OCI-M1 (cell line): ENCODE measurements at regions not wholly inside any gene's neighbourhood (a gene's known extent, or its start where the extent isn't known, plus 50 kb on each side); places are given as distances from the start of the nearest gene placed in this dataset.
"Not testable (repeated sequence)": the region's sequence is repeated elsewhere in the genome, so short reads cannot be mapped to it uniquely, and the experiment has no call there.

Experiments
- DNase-seq: peaks from one replicate; lab custom pipeline; 2025; lab: John Stamatoyannopoulos, UW

DNA sequence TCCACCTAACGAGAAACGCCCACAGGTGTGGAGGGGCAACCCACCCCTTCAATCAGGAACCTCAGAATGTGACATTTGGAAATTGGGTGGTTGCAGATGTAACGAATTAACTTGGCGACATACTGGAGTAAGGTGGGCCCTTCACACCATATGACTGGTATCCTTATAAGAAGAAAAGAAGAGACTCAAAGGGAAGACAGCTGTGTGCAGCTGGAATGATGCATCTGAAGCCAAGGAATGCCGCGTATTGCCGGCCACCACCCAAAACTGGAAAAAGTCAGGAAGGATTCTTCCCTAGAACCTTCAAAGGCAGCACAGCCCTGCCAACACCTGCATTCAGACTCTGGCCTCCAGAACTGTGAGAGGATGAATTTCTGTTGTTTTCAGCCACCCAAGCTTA, 270.0 kb upstream of the FRG2C start:
- DNase-seq = not testable (repeated sequence)

DNA sequence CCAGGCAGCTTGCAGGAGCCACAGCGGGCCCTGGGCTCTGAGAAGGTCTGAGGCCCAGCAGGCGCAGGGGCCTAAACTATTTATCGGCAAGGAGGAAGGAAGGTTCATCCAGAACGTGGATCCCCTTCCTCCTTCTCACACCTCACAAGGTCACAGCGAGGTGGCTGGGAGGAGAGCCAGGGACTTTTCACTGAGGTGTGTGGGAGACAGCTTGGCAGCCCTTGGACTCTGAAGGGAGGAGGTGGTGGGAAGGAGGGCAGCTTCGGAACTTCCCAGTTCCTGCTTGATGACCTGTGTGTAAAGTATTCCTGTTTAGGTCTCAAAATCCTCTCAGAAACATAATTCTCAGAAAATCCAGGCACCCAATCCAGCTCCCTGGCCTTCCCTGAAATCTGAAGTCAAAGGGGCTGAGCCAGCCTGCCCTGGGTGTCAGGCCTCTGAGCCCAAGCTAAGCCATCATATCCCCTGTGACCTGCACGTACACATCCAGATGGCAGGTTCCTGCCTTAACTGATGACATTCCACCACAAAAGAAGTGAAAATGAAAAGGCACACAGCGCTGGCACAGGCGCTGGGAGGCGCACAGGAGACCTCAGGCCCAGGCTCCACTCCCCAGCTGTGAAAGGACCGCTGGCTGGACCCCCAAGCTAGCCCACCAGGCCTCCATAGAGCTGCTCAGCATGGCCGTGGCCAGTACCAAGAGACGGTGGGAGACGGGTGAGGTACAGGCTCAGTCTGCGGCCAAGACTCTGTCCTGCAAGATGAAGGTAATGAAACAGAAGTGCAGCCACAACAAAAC, 269.4 kb upstream of the FRG2C start:
- not testable (repeated sequence) for DNase-seq

DNA sequence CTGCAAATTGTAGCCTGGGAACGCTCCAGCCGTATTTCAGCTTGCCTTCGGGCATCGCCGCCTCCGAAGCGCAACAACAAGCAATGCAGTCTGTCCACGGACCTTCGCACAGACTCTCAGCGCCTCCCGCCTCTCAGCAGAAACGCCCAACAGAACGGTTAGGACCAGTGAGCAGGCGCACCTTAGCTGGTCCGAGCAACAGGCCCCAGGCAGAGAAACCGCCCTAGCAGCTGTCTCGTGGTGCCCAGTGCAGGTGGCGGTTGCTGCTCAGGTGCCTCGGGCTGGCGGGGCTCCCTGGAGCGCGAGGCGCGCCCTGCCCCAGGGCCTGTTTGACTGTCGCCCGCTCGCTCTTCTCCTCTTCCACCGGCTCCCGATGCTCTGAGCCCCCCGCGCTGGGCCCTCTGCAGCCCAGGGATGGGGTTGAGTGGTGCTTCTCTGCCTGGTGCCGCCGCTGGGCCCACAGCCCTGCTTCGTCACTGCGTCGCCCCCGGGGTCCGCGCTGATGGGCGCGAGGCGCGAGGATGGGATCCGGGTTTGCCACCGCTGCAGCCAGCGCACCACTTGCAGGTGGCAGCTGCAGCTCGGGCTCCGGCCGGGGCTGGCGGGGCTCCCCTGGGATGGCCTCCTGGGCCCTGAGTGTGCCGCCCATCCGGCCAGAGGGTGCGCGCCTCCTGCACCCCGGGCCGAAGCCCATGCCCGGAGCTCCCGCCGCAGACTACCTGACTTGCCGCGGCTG, 268.4 kb upstream of the FRG2C start:
- DNase-seq = no peak

DNA sequence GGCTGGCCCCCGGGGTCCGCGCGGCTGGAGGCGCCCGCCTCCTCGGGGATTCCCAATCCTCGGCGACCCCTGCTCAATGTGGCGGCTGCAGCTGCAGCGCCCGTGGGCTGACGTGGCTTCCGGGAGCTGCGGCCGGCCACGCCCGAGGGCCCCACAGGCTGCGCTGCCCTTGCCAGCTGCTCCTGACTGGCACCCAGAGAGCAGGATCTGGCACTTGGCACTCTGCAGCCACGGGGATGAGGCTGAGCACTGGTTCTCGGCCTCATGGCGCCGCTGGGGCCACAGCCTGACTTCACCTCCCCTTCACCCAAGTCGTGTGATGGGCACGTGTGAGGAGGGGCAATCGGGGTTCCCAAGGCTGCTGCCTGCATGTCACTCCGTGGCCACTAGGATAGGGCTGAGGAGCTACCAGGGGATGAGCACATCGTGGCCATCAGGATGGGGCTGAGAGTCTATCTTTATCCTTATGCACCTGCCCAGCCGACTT, 267.8 kb upstream of the FRG2C start:
- DNase-seq = no peak

DNA sequence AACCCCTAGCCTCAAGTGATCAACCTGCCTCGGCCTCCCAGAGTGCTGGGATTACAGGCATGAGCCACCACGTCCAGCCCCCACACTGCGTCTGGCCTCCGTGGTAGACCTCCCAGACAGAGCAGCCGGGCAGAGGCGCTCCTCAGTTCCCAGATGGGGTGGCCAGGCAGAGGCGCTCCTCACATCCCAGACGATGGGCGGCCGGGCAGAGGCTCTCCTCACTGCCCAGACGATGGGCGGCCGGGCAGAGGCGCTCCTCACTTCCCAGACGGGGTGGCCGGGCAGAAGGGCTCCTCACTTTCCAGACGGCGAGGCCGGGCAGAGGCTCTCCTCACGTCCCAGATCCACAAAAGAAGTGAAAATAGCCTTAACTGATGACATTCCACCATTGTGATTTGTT, 266.6 kb upstream of the FRG2C start:
- not testable (repeated sequence) for DNase-seq

DNA sequence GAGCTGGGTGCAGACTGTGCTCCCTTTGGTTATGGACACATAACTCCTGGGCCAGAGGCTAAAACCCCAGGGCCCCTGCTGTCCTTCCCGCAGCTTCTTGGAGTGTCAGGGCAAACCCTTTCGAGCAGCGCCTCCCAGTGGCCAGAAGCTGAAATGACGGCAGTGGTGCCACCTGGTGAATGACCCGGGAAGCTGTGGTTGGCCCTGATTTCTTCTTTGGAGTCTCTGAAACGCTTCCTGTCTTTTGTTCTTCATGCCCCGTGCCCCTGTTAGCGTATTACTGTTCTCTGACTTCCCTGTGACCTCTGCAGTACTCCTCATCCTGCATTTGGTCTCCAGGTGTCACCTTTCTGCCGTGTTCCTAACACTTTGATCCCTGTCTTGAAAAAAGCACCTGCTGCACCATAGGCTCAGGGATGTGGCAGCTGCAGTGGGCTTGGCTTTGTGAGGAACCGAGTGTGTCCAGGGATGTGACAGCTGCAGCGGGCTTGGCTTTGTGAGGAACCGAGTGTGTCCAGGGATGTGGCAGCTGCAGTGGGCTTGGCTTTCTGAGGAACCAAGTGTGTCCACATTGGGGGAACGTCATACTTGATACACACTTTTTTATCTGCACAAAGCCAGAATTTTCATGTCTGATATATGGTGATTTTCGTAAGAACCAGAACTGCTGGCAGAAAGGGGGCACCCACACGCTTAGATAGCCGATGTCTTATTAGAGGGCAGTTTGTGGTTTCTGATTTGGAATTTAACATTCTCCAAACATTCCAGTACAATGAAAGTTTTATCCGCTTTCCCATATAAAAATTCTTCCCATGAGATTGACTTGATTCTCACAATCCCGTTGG, 241.8 kb upstream of the FRG2C start:
- peak; percentile 57 for DNase-seq

DNA sequence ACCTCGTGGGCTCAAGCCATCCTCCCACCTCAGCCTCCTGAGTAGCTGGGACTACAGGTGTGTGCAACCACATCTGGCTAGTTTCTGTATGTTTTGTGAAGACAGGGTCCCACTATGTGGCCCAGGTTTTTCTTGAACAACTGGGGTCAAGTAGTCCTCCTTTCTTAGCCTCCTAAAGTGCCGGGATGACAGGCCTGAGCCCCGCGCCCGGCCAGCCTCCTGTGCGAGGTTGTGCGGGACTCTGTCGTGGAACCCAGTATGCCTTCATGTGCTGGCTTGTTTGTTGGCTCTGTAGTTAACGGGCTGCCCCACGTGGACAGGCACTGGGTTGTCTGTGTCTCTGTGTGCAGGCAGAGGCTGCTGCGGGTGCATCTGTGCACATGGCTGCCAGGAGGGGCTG, 238.7 kb upstream of the FRG2C start:
- DNase-seq = not testable (repeated sequence)

DNA sequence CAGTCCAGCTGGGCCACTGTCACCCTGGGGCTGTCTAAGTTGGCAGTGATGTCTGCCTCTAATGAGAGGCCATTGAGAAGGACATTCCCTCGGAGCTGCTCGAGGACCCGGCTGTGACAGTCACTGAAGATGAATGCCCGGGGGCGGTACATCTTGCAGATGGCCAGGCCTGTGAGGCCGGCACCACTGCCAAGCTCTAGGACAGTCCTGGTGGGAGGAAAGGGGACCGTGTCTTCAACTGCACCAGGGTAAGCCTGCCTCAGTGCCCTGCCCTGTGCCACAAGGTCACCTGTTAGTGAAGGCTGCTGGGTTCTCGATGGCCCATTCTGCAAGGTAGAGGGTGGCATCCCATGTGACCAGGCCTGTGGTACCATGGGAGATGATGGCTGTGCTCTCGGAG, 236.6 kb upstream of the FRG2C start:
- DNase-seq = not testable (repeated sequence)

DNA sequence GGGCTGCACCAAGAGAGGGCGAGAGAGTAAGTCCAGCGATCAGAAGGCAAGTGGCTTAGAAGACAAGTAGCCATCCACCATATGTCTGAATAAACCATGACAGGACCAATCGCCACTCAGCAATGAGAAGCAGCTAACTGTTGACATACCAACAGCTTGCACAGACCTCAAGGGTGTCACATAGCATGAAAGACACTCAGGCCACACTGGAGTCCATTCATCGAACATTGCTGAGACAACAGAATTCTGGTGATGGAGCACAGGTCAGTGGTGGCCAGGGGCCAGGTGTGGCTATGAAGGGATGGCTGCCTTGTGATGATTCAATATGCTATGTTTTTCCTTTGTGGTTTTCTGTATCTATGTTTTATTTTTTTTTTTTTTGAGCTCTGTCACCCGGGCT, 236.2 kb upstream of the FRG2C start:
- DNase-seq = not testable (repeated sequence)

DNA sequence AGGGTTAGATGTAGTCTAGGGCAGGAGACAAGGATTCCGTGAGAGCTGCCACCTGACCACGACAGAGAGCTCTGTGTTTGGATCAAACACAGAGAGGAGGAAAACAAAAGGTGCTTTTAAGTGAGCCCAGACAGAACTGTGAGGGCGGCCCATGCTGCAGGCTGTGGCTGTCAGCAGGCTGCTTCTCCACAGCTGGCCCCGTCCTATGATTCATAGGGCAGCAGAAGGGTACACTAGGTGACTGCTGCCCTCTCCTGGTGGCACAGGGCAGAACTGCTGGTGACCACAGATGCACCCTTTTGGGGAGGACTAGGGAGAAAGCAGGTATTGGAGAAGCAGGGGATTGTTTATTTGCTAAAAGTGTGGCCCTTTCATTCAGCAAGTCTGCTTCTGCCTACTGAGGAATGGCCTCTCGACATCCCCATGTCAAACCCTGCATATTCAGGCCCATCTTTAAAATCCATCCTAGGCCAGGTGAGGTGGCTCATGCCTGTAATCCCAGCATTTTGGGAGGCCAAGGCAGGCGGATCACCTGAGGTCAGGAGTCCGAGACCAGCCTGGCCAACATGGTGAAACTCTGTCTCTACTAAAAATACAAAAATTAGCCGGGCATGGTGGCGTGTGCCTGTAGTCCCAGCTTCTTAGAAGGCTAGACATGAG, 234.4 kb upstream of the FRG2C start:
- DNase-seq = peak; percentile 66

DNA sequence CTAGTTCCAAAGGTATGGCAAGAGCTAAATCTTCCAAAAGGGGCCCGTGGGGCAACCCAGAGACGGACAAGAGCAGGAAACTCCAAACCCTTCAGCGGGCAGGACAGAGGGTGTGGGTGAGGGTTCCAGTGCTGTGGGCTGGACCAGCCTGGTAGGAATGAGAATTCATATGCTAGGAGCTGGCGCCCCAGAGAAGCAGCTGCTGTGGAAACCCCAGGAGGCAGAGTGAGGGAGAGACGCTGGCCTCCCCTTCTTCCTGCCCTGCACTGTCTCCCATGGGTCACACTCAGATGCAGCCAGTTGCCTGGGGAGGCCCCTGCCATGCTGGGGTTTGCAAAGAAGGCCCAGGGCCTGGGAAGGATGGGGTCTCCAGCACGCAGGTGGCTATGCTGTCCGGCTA, 233.7 kb upstream of the FRG2C start:
- not testable (repeated sequence) for DNase-seq

DNA sequence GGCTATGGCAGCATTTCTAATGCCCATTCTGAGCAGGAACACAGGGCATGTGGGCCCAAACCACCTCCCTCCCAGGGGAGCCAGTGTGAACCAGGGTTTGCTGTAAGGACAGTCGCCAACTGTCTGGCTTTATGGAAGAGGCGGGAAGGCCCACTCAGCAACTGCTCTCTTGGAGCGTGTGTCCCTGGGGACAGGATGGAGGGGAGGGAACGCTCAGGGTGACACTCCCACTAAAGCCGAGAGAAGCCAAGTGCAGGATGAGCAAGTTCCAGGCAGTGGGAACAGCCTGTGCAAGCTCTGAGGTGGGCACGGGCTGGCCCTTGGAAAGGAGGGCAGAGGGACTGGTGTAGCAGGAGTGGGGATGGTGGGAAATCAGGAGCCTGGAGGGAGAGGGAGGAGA, 233.0 kb upstream of the FRG2C start:
- DNase-seq = not testable (repeated sequence)

DNA sequence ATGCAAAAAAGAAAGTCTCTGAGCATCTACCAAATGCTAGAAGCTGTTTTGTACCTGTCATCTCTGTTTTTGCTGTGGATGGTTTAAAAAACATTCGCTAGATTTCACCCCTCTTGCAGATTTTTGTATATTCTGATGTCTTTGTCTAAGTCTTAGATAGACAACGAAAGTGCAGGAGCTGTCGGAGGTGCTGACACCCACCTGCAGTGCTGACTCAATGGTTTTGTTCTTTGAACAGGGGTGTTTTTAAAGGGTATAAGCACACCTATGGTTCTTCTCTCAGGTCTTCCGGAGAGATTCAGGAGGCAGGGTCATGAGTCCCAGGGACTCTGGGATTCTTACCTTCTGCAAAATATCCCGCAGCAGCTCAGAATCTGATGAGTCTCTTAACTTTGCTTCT, 231.7 kb upstream of the FRG2C start:
- DNase-seq = not testable (repeated sequence)

DNA sequence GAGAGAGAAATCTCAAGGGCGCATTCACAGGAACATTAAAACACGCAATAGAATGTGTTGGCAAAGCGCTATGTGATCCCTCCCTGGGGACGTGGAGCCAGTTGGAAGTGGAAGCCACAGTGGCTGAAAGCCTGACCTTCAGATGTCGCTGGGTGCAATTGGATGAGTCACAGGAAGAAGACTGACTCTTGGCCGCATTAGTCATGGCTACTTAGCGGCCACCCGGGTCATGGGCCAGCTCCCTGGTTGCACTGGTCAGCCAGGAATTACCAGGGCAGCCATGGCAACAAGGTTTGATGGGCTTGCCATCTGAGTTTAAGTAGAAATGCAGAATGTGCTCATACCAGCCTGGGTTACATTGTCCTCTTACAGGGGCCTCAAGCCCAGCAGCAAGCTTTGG, 231.2 kb upstream of the FRG2C start:
- DNase-seq = not testable (repeated sequence)

DNA sequence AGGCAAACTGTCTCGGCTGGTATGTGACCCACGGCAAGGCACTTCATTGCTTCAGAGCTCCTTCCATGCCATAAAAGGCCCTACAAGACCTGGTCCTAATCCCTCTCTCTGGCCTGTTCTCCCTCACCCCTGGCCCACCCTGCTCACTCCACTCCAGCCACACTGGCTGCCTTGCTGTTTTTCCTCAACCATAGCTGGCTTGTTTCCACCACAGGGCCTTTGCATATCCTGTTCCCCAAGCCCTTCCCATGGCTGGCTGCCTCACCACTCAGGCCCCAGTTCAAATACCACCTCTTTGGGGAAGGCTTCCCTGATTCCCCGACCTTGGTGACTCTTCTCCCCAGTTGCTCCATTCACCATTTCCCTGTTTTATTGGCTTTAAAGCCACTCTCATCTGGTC, 230.8 kb upstream of the FRG2C start:
- not testable (repeated sequence) for DNase-seq

DNA sequence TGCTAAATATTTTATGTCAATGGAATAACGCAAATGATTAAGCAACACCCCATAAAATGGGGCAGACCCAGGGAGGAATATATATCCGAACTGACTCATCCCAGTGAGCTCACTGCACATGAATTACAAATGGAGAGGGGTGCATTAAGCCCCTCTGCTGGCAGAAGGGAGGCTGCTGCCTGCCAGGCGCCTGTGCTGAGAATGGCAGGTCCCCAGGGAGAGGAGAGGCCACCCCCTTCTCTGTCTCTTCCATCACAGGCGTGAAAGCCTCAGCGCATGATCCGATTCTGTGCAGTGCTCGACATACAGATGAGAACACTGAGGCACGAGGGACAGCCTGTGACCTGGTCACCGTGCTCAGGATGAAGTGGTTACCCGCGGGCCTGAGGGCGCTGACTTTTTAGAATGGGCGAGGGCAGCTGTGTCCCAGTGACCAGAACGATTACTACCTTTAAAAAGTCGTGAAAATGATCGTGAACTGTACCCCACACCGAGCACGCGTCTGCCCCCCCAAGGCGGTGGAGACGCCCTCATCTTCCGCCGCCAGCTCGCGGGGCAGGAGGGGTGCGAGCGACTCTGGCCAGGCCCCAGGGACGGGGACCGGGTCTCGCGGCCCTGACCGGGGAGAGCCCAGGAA, 229.7 kb upstream of the FRG2C start:
- peak; percentile 24 for DNase-seq

DNA sequence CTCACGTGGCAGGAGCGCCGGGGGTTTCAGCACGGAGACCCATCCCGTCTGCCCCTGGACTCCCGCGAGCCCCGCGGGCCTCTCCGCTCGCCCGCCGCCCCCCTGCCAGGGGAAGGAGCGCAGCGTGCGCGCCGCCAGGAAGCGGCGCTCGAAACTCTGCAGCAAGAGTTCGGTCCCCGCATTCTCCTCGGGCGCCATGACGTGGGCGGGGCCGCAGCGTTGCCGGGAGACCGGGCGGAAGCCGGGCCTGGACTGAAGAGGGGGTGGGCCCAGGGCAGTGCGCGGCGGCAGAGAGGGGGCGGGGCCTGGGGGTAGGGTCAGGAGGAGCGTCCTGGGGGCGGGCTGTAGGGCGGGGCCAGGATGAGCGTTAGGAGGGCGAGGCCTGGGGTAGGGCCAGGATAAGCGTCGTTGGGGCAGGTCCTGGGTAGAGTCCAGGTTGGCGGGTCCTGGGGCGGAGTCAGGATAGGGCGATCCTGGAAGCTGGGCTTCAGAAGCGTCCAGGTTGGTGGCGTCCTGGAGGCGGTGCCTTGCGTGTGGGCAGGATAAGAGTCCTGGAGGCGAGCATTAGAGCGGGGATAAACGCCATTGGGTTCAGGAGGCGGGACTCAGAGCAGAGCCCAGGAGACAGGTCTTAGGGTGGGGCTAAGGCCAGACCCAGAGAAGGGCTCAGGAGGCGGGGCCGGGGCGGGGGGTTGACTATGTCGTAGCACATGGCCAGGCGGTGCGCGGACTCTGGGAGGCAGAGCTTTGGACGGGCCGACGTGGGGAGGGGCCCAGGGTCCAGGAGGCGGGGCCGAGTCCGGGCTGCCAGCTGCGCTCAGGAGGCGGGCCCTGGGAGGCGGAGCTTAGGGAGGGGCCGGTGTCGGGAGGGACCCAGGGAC, 229.0 kb upstream of the FRG2C start:
- DNase-seq = peak; percentile 95

DNA sequence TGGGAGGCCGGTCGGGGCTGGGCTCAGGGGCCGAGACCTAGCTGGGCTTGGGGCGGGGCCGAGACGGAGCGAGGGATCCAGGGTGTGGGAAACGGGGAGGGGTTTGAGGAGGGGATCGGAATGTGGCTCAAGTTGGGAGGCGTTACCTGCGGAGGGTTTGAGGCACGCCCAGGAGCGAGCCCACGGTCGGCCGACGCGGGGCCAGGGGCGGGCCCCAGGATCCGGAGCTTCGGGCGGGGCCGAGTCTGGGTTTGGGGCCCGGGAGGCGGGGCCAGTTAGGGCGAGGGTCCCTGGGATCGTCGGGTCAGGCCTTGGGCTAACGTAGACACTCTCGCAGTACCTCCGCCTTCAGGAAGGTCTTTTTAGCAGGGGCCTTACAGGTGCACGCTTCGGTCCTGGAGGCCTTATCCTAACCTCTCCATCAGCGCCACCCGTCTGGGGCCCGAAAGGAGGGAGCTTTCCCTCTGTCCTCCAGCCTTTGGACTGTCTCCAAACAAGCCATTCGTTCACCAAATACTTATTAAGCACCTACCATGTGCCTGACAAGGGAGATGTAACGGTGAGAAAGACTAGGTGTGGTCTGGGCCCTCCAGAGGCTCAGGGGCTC, 228.2 kb upstream of the FRG2C start:
- DNase-seq = peak; percentile 68

DNA sequence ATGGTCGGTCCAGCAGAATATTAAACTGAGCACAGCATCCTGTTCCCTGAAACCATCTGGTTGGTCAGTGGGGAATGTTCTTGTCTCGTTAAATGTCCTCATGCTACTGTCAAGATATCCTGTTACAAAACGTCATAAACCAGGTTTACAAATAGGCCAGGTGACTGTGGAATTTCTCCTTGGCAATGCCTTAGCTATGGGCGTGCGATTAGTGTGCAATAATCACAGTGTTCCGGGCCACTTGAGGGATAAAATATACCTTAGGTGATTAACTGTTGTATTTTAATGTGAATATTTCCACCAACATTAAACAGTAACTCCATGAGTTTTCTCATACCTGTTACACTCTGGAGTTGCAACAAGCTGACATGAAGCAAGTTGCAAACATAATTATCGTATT, 223.1 kb upstream of the FRG2C start:
- DNase-seq = not testable (repeated sequence)

DNA sequence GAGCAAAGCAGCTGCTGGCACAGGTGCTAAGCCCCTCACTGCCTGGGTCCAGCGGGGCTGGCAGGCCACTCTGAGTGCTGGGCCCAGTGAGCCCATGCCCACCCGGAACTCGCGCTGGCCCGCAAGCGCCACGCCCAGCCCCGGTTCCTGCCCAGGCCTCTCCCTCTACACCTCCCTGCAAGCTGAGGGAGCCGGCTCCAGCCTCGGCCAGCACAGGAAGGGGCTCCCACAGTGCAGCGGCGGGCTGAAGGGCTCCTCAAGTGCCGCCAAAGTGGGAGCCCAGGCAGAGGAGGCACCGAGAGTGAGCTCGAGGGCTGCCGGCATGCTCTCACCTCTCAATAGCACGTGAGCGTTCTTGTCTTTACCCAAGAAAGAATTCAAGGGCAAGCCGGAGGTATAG, 219.5 kb upstream of the FRG2C start:
- DNase-seq = not testable (repeated sequence)
